HepG2 (cell line): ENCODE measurements at regions not wholly inside any gene's neighbourhood (a gene's known extent, or its start where the extent isn't known, plus 50 kb on each side); places are given as distances from the start of the nearest gene placed in this dataset.

Source experiments
- ATAC-seq: fragments of 200-7000 bp; cut with Tn5 transposase; 3 replicates; pipeline ENCODE4 v1.9.1; 2020; ENCODE audit warnings: mild to moderate bottlenecking, moderate library complexity
- BruUV-seq: library from RNA; stranded (reverse); fragments of 400-500 nt; replicated peaks from 2 replicates; lab custom pipeline; 2021; lab: Mats Ljungman, UMichigan
- CTCF ChIA-PET: fragments of 300-600 bp; formaldehyde crosslinking; extraction: SDS; loops from one replicate; lab custom pipeline; 2021; ENCODE audit warnings: low total read pairs, inconsistent platforms, low intra/inter-chr PET ratio; lab: Yijun Ruan, JAX
- POLR2A ChIA-PET: fragments of 350-600 bp; sonication (Branson Sonifier 250); formaldehyde crosslinking; loops from one replicate; lab custom pipeline; 2020; ENCODE audit warnings: antibody characterized with exemption, inconsistent platforms; lab: Yijun Ruan, JAX
- DNase-seq: peaks from one replicate; pipeline ENCODE4 v3.0.0-alpha.2; 2015; ENCODE audit warnings: low spot score
- FAIRE-seq: peaks from 3 replicates; lab custom pipeline; 2011; peaks lifted over from hg19 to GRCh38; lab: Jason Lieb, UNC
- H2AFZ ChIP-seq: one replicate; pipeline ENCODE4 v1.6.1; 2011; ENCODE audit warnings: low read length, inconsistent platforms
- H3K27ac ChIP-seq: fragments of 300-600 bp; 3 replicates; pipeline ENCODE4 v1.8.0; 2011; ENCODE audit warnings: mixed run types, mild to moderate bottlenecking, mixed read lengths, low read length, inconsistent platforms; ENCODE audit not compliant: insufficient read depth; ENCODE audit errors: extremely low read length
- H3K27me3 ChIP-seq, 2 experiments: fragments of 200-600 bp in 1 of 2; 2 replicates in 1 of 2; 3 replicates in 1 of 2; pipeline versions ENCODE4 v1.6.0 to v1.8.0; 2011; ENCODE audit warnings: low read length in 2 of 2, mild to moderate bottlenecking in 2 of 2, moderate library complexity in 2 of 2, inconsistent platforms in 1 of 2; ENCODE audit not compliant: insufficient read depth in 2 of 2, control insufficient read depth in 1 of 2
- H3K36me3 ChIP-seq, 2 experiments: fragments of 200-600 bp in 1 of 2; replicated peaks in 1 of 2; 2 replicates in 1 of 2; 3 replicates in 1 of 2; pipeline versions ENCODE4 v1.5.1 to v1.8.0; 2011; ENCODE audit warnings: low read length in 2 of 2, inconsistent platforms in 1 of 2; ENCODE audit not compliant: insufficient read depth in 2 of 2, control insufficient read depth in 1 of 2
- H3K4me1 ChIP-seq: 2 replicates; pipeline ENCODE4 v1.5.1; 2012; ENCODE audit warnings: low read length, inconsistent platforms; ENCODE audit not compliant: insufficient read depth
- H3K4me2 ChIP-seq: 2 replicates; pipeline ENCODE4 v1.6.0; 2011; ENCODE audit warnings: low read depth, low read length, inconsistent platforms
- H3K4me3 ChIP-seq, 3 experiments: fragments of 200-600 bp in 1 of 3; sonication (generic), shearing (Covaris generic) in 1 of 3; replicated peaks in 1 of 3; 2 replicates each; pipeline ENCODE4 v1.5.1; 2011 to 2016; ENCODE audit warnings: low read length in 3 of 3, inconsistent platforms in 2 of 3, low read depth in 2 of 3, mild to moderate bottlenecking in 2 of 3, control low read depth in 1 of 3, mixed read lengths in 1 of 3; ENCODE audit not compliant: insufficient read depth in 1 of 3
- H3K79me2 ChIP-seq: one replicate; pipeline ENCODE4 v1.6.1; 2011; ENCODE audit warnings: low read length, inconsistent platforms; ENCODE audit not compliant: insufficient read depth
- H3K9ac ChIP-seq: 2 replicates; pipeline ENCODE4 v1.6.0; 2011; ENCODE audit warnings: mild to moderate bottlenecking, low read depth, low read length, inconsistent platforms; ENCODE audit not compliant: insufficient read depth
- H3K9me3 ChIP-seq: 2 replicates; pipeline ENCODE4 v1.5.1; 2012; ENCODE audit warnings: mild to moderate bottlenecking, low read length
- H4K20me1 ChIP-seq: 2 replicates; pipeline ENCODE4 v1.6.0; 2011; ENCODE audit warnings: inconsistent platforms, mild to moderate bottlenecking, low read length, moderate library complexity; ENCODE audit not compliant: insufficient read depth
- ATF7 ChIP-seq, 2 experiments: fragments of 450-650 bp in 1 of 2; sonication (generic) in 1 of 2; formaldehyde crosslinking in 1 of 2; IDR thresholded peaks; 2 replicates each; pipeline versions ENCODE4 v1.4.0 to v1.6.1; 2016 to 2020; ENCODE audit warnings: antibody characterized with exemption in 1 of 2, mild to moderate bottlenecking in 1 of 2, missing genetic modification reagents in 1 of 2
- CBX1 ChIP-seq: IDR thresholded peaks from one replicate; pipeline ENCODE4 v1.6.1; 2016; ENCODE audit warnings: antibody characterized with exemption, low read depth
- CBX5 ChIP-seq: sonication (generic); formaldehyde crosslinking; IDR thresholded peaks from 2 replicates; pipeline ENCODE4 v1.4.0; 2020; ENCODE audit warnings: missing genetic modification reagents, borderline replicate concordance
- MAFF ChIP-seq: IDR thresholded peaks from 2 replicates; pipeline ENCODE4 v1.6.1; 2011; ENCODE audit warnings: low read depth, low read length, improper control_type of control experiment
- MAFK ChIP-seq, 2 experiments: IDR thresholded peaks in 1 of 2; conservative IDR thresholded peaks in 1 of 2; 2 replicates each; pipeline ENCODE4 v1.6.1; 2011; ENCODE audit warnings: improper control_type of control experiment in 2 of 2, low read length in 2 of 2
- ZBTB8A ChIP-seq: sonication (generic); formaldehyde crosslinking; IDR thresholded peaks from 2 replicates; pipeline ENCODE4 v1.4.0; 2020; ENCODE audit warnings: mild to moderate bottlenecking, low read depth, missing genetic modification reagents, borderline replicate concordance
- ZNF569 ChIP-seq: sonication (generic); formaldehyde crosslinking; IDR thresholded peaks from 2 replicates; pipeline ENCODE4 v1.5.0; 2020; ENCODE audit warnings: mild to moderate bottlenecking, missing genetic modification reagents, moderate library complexity, borderline replicate concordance
- WGBS: methylation state at CpG from one replicate; pipeline ENCODE4 v1.1.6; 2017; ENCODE audit warnings: low lambda C conversion rate; 5-methylcytosine and 5-hydroxymethylcytosine counted together
- in situ Hi-C: cut with HindIII; loops from 2 replicates; pipeline ENCODE4 v1.10.0; 2017; ENCODE audit warnings: low pct_unique_long_range_greater_than_20kb; ENCODE audit not compliant: extremely low pct_ligation_motif_present
- intact Hi-C: fragments of 100-400 bp; cut with micrococcal nuclease; formaldehyde crosslinking; loops from one replicate; pipeline ENCODE4 v1.10.0; 2022; ENCODE audit not compliant: unreplicated experiment
- TF ChIP-seq, protein P1 (sequence below): sonication (generic); formaldehyde crosslinking; IDR thresholded peaks from 2 replicates; pipeline ENCODE4 v1.5.0; 2020; ENCODE audit warnings: missing genetic modification reagents

- H3K9me3 ChIP-seq: no peaks in the 10 kb centered on the region
- BruUV-seq: no TSS peak
- no peak for ATAC-seq
- 7% methylated on average over 1 of the region's 2 CpGs for WGBS
- POLR2A ChIA-PET: no interaction called here
- H3K4me1 ChIP-seq: no peaks in the 10 kb centered on the region
- no peak overlapping the region for H2AFZ ChIP-seq
- H3K27me3 ChIP-seq: no peaks in the 10 kb centered on the region
- CTCF ChIA-PET: no interaction called here
- in situ Hi-C loops (no loop called here), intact Hi-C loops (no loop called here)
- no peak overlapping the region for H3K9ac ChIP-seq
- no peaks in the 10 kb centered on the region for H3K79me2 ChIP-seq
- no peaks in the 10 kb centered on the region for H4K20me1 ChIP-seq
- FAIRE-seq: no peak
- peak; percentile 73 for TF ChIP-seq MAFF
- peak; percentile 79 to 89 for TF ChIP-seq MAFK (conservative IDR thresholded peaks at IDR 0.05 in 1 of 2, IDR thresholded peaks at IDR 0.05 in 1 of 2; ENCODE audit: low read length in 2 of 2)
- no peak for TF ChIP-seq CBX5 (CRISPR knock-in tag)
- H3K4me3 ChIP-seq: no peak overlapping the region
- DNase-seq: no peak
- no peak overlapping the region for H3K27ac ChIP-seq
- H3K4me2 ChIP-seq: no peak overlapping the region
- H3K36me3 ChIP-seq: no peaks in the 10 kb centered on the region
These were observed 131.7 kb downstream of the DTWD1 start for GRCh38 chr15:49752517-49752916.

DNA sequence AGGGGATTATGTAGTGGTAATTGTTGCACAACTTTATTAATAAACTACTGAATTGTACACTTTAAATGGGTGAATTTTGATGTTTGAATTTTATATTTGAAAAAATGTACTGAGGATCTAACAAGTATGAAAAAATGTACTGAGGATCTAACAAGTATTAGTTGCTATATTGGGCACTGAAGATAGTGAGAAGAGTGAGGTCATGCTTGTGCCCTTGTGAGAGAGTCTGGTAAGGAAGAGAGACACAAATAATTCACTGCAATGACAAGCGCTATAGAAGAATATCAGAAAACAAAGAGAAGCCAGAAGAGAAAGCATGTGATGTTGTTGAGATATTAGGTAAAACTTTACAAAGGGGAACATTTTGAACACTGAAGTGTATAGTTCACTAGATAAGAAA lies 137.6 kb downstream of the DTWD1 start:
- H3K27ac ChIP-seq: no peak overlapping the region
- CTCF ChIA-PET: no interaction called here
- H3K4me1 ChIP-seq: no peaks in the 10 kb centered on the region
- no peak overlapping the region for H3K9ac ChIP-seq
- H4K20me1 ChIP-seq: no peaks in the 10 kb centered on the region
- H3K9me3 ChIP-seq: peaks cover 32% of the 10 kb centered on the region
- H3K36me3 ChIP-seq: no peaks in the 10 kb centered on the region
- 94% methylated on average over 1 of the region's 1 CpG for WGBS
- no peak for DNase-seq
- intact Hi-C loops (no loop called here), in situ Hi-C loops (no loop called here)
- no peaks in the 10 kb centered on the region for H3K27me3 ChIP-seq
- no peak for ATAC-seq
- H3K4me3 ChIP-seq: no peak overlapping the region
- H2AFZ ChIP-seq: no peak overlapping the region
- no TSS peak for BruUV-seq
- no peak for TF ChIP-seq ZNF569 (CRISPR knock-in tag)
- TF ChIP-seq ZBTB8A (CRISPR knock-in tag): no peak
- no peak for TF ChIP-seq CBX1
- no peak for TF ChIP-seq ATF7 (IDR thresholded peaks at IDR 0.05)
- no peak for TF ChIP-seq ATF7 (CRISPR knock-in tag; IDR thresholded peaks at IDR 0.05)
- TF ChIP-seq, protein P1, sequence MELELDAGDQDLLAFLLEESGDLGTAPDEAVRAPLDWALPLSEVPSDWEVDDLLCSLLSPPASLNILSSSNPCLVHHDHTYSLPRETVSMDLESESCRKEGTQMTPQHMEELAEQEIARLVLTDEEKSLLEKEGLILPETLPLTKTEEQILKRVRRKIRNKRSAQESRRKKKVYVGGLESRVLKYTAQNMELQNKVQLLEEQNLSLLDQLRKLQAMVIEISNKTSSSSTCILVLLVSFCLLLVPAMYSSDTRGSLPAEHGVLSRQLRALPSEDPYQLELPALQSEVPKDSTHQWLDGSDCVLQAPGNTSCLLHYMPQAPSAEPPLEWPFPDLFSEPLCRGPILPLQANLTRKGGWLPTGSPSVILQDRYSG (CRISPR knock-in tag): no peak
- no peaks in the 10 kb centered on the region for H3K79me2 ChIP-seq
- H3K4me2 ChIP-seq: no peak overlapping the region
- FAIRE-seq: no peak
- POLR2A ChIA-PET: no interaction called here
